Calu3 (cell line): ENCODE measurements at regions not wholly inside any gene's neighbourhood (a gene's known extent, or its start where the extent isn't known, plus 50 kb on each side); places are given as distances from the start of the nearest gene placed in this dataset.
"Not testable (repeated sequence)": the region's sequence is repeated elsewhere in the genome, so short reads cannot be mapped to it uniquely, and the experiment has no call there.

Source experiments
- BruUV-seq: library from RNA; stranded (reverse); fragments of 400-500 nt; replicated peaks from 2 replicates; lab custom pipeline; 2021; lab: Mats Ljungman, UMichigan
- CTCF ChIA-PET: fragments of 300-600 bp; sonication (Branson Sonifier 250); formaldehyde crosslinking; loops from one replicate; lab custom pipeline; 2022; ENCODE audit warnings: antibody characterized with exemption; lab: Charles Lee
- DNase-seq: peaks from one replicate; pipeline ENCODE4 v3.0.0; 2022
- H3K27ac Mint-ChIP-seq: one replicate; pipeline ENCODE4 v1.8.0; 2022; ENCODE audit warnings: mixed read lengths; ENCODE audit not compliant: unreplicated experiment
- H3K27me3 Mint-ChIP-seq: one replicate; pipeline ENCODE4 v1.8.0; 2022; ENCODE audit warnings: mixed read lengths; ENCODE audit not compliant: unreplicated experiment
- H3K36me3 Mint-ChIP-seq: one replicate; pipeline ENCODE4 v1.8.0; 2022; ENCODE audit warnings: mild to moderate bottlenecking, moderate library complexity, mixed read lengths; ENCODE audit not compliant: insufficient read depth, unreplicated experiment
- H3K4me1 Mint-ChIP-seq: one replicate; pipeline ENCODE4 v1.8.0; 2022; ENCODE audit warnings: mild to moderate bottlenecking, low read depth, mixed read lengths; ENCODE audit not compliant: unreplicated experiment
- H3K4me3 Mint-ChIP-seq: one replicate; pipeline ENCODE4 v1.8.0; 2022; ENCODE audit warnings: mild to moderate bottlenecking, low read depth, moderate library complexity, mixed read lengths; ENCODE audit not compliant: unreplicated experiment
- H3K9me3 Mint-ChIP-seq: one replicate; pipeline ENCODE4 v1.8.0; 2022; ENCODE audit warnings: low read depth, mixed read lengths; ENCODE audit not compliant: unreplicated experiment
- CTCF ChIP-seq: fragments of 200-600 bp; IDR thresholded peaks from one replicate; pipeline ENCODE4 v1.8.0; 2022; ENCODE audit warnings: antibody characterized with exemption; ENCODE audit not compliant: unreplicated experiment
- intact Hi-C: fragments of 100-400 bp; cut with micrococcal nuclease; formaldehyde crosslinking; loops from one replicate; pipeline ENCODE4 v1.10.0; 2022; ENCODE audit not compliant: unreplicated experiment

- Mint-ChIP-seq H3K4me1 (no peaks in the 10 kb centered on the region), H3K27ac (no peak overlapping the region), H3K4me3 (no peak overlapping the region), H3K27me3 (no peaks in the 10 kb centered on the region), H3K36me3 (no peaks in the 10 kb centered on the region), H3K9me3 (no peaks in the 10 kb centered on the region)
- TF ChIP-seq CTCF = no peak
- BruUV-seq = no TSS peak
- CTCF ChIA-PET = no interaction called here
- intact Hi-C loops = no loop called here
- DNase-seq = no peak
Observed at GRCh38 chr1:234781241-234782065, 171.5 kb upstream of the IRF2BP2 start.

- Mint-ChIP-seq H3K36me3 (no peaks in the 10 kb centered on the region), H3K4me1 (no peaks in the 10 kb centered on the region), H3K27ac (no peak overlapping the region), H3K27me3 (no peaks in the 10 kb centered on the region), H3K4me3 (no peak overlapping the region), H3K9me3 (no peaks in the 10 kb centered on the region)
- intact Hi-C loops = no loop called here
- TF ChIP-seq CTCF = no peak
- DNase-seq = no peak
- CTCF ChIA-PET = no interaction called here
- BruUV-seq = no TSS peak
Observed at GRCh38 chr1:234780531-234781162, 170.7 kb upstream of the IRF2BP2 start.

GRCh38 chr1:234780112-234780511 is 170.1 kb upstream of the IRF2BP2 start:
- no peak for DNase-seq
- Mint-ChIP-seq H3K4me1 (no peaks in the 10 kb centered on the region), H3K27me3 (no peaks in the 10 kb centered on the region), H3K9me3 (no peaks in the 10 kb centered on the region), H3K27ac (no peak overlapping the region), H3K4me3 (no peak overlapping the region), H3K36me3 (no peaks in the 10 kb centered on the region)
- no TSS peak for BruUV-seq
- intact Hi-C loops = no loop called here
- CTCF ChIA-PET = no interaction called here
- no peak for TF ChIP-seq CTCF

GRCh38 chr1:234779600-234779999 is 169.6 kb upstream of the IRF2BP2 start:
- intact Hi-C loops, DNase-seq, BruUV-seq: not testable (repeated sequence)

GRCh38 chr1:234779160-234779538 is 169.2 kb upstream of the IRF2BP2 start:
- CTCF ChIA-PET = no interaction called here
- intact Hi-C loops = no loop called here
- no peaks in the 10 kb centered on the region for H3K36me3 Mint-ChIP-seq
- no peak for TF ChIP-seq CTCF
- no peaks in the 10 kb centered on the region for H3K27me3 Mint-ChIP-seq
- no peaks in the 10 kb centered on the region for H3K4me1 Mint-ChIP-seq
- BruUV-seq = no TSS peak
- no peak overlapping the region for H3K27ac Mint-ChIP-seq
- no peaks in the 10 kb centered on the region for H3K9me3 Mint-ChIP-seq
- DNase-seq = no peak
- H3K4me3 Mint-ChIP-seq = no peak overlapping the region

More at GRCh38 chr1:234779600-234779999, 169.6 kb upstream of the IRF2BP2 start:
- CTCF ChIA-PET, H3K9me3 Mint-ChIP-seq, H3K4me3 Mint-ChIP-seq, H3K4me1 Mint-ChIP-seq, H3K27ac Mint-ChIP-seq, H3K36me3 Mint-ChIP-seq, H3K27me3 Mint-ChIP-seq: not testable (repeated sequence)
